ENCODE measurements at regions not wholly inside any gene's neighbourhood (a gene's known extent, or its start where the extent isn't known, plus 50 kb on each side); places are given as distances from the start of the nearest gene placed in this dataset.

- H3K9me3 ChIP-seq, result no peaks in the 10 kb centered on the region
- no peaks in the 10 kb centered on the region for H3K36me3 ChIP-seq
- no peak for DNase-seq (ENCODE audit: low spot score)
- H3K4me3 ChIP-seq, result no peak overlapping the region
- H3K27me3 ChIP-seq, result no peaks in the 10 kb centered on the region
- H3K4me1 ChIP-seq, result peaks cover 0 to 15% of the 10 kb centered on the region in 2 donors
- no peak for TF ChIP-seq CTCF (IDR thresholded peaks at IDR 0.05)
- H3K27ac ChIP-seq, result no peak overlapping the region
Measured at GRCh38 chr3:72312339-72312738, 527.4 kb upstream of the PROK2 start.

- no peak overlapping the region for H3K27ac ChIP-seq
- TF ChIP-seq CTCF (IDR thresholded peaks at IDR 0.05), result no peak
Measured at GRCh38 chr3:72311425-72311824, 526.5 kb upstream of the PROK2 start.

GRCh38 chr3:72310419-72311380 lies 525.8 kb upstream of the PROK2 start:
- TF ChIP-seq CTCF (IDR thresholded peaks at IDR 0.05), result no peak
- no peak for DNase-seq (ENCODE audit: low spot score)
- Histone ChIP-seq H3K27ac (peak overlapping the region in 1 of 2 donors; percentile 3), H3K9me3 (no peaks in the 10 kb centered on the region), H3K4me1 (peaks cover 0 to 10% of the 10 kb centered on the region in 2 donors), H3K4me3 (no peak overlapping the region), H3K27me3 (no peaks in the 10 kb centered on the region), H3K36me3 (no peaks in the 10 kb centered on the region)

More at GRCh38 chr3:72311425-72311824, 526.5 kb upstream of the PROK2 start:
- Histone ChIP-seq H3K27me3 (no peaks in the 10 kb centered on the region), H3K4me1 (peaks cover 0 to 10% of the 10 kb centered on the region in 2 donors), H3K4me3 (no peak overlapping the region), H3K36me3 (no peaks in the 10 kb centered on the region), H3K9me3 (no peaks in the 10 kb centered on the region)
- no peak for DNase-seq (ENCODE audit: low spot score)

- Histone ChIP-seq H3K27me3 (no peaks in the 10 kb centered on the region), H3K4me1 (peaks cover 0 to 10% of the 10 kb centered on the region in 2 donors), H3K27ac (no peak overlapping the region), H3K36me3 (no peaks in the 10 kb centered on the region), H3K4me3 (no peak overlapping the region), H3K9me3 (no peaks in the 10 kb centered on the region)
- TF ChIP-seq CTCF (IDR thresholded peaks at IDR 0.05), result no peak
- no peak for DNase-seq (ENCODE audit: low spot score)
Measured at GRCh38 chr3:72309661-72310418, 524.9 kb upstream of the PROK2 start.

- Histone ChIP-seq H3K27ac (no peak overlapping the region), H3K9me3 (no peaks in the 10 kb centered on the region), H3K4me3 (no peak overlapping the region), H3K36me3 (no peaks in the 10 kb centered on the region), H3K4me1 (peaks cover 0 to 18% of the 10 kb centered on the region in 2 donors), H3K27me3 (no peaks in the 10 kb centered on the region)
- DNase-seq (ENCODE audit: low spot score), result no peak
- no peak for TF ChIP-seq CTCF (IDR thresholded peaks at IDR 0.05)
Measured at GRCh38 chr3:72308641-72309040, 523.7 kb upstream of the PROK2 start.

Data from right atrium auricular region (tissue), 2 donors.